Endothelial cell of umbilical vein (primary cell): ENCODE measurements at regions not wholly inside any gene's neighbourhood (a gene's known extent, or its start where the extent isn't known, plus 50 kb on each side); places are given as distances from the start of the nearest gene placed in this dataset.

Experiments used
- BruUV-seq: library from RNA; stranded (reverse); fragments of 400-500 nt; replicated peaks from 2 replicates; lab custom pipeline; 2021; lab: Mats Ljungman, UMichigan
- CTCF ChIA-PET: fragments of 300-600, 350-600 bp; sonication (Branson Sonifier 250); formaldehyde crosslinking; loops from one replicate; lab custom pipeline; 2021; ENCODE audit warnings: antibody characterized with exemption, inconsistent platforms; lab: Charles Lee
- POLR2A ChIA-PET: fragments of 300-600, 350-600 bp; sonication (Branson Sonifier 250); formaldehyde crosslinking; loops from one replicate; lab custom pipeline; 2021; ENCODE audit warnings: antibody characterized with exemption, inconsistent platforms; lab: Charles Lee
- DNase-seq: peaks from one replicate; pipeline ENCODE4 v3.0.0-alpha.2; 2011; ENCODE audit warnings: low read depth, low spot score
- FAIRE-seq: peaks from 2 replicates; lab custom pipeline; 2011; peaks lifted over from hg19 to GRCh38; lab: Jason Lieb, UNC
- H2AFZ ChIP-seq: 2 replicates; pipeline ENCODE4 v1.6.0; 2012; ENCODE audit warnings: low read depth, low read length, control low read depth, inconsistent platforms
- H3K27ac ChIP-seq: 2 replicates; pipeline ENCODE4 v1.5.1; 2011; ENCODE audit warnings: low read depth, mild to moderate bottlenecking, control low read depth, low read length, moderate library complexity; ENCODE audit not compliant: insufficient read depth
- H3K27me3 ChIP-seq, 2 experiments: 2 replicates each; pipeline versions ENCODE4 v1.6.0 to v1.6.1; 2011; ENCODE audit warnings: low read length in 2 of 2, mixed read lengths in 1 of 2; ENCODE audit not compliant: control insufficient read depth in 2 of 2, insufficient read depth in 2 of 2
- H3K36me3 ChIP-seq, 2 experiments: 2 replicates in 1 of 2; 3 replicates in 1 of 2; pipeline ENCODE4 v1.5.1; 2011; ENCODE audit warnings: low read length in 2 of 2, mild to moderate bottlenecking in 1 of 2, moderate library complexity in 1 of 2; ENCODE audit not compliant: control insufficient read depth in 2 of 2, insufficient read depth in 2 of 2; ENCODE audit errors: extremely low read depth in 1 of 2
- H3K4me1 ChIP-seq: 3 replicates; pipeline ENCODE4 v1.5.1; 2011; ENCODE audit warnings: mild to moderate bottlenecking, low read length; ENCODE audit not compliant: control insufficient read depth, insufficient read depth; ENCODE audit errors: extremely low read depth
- H3K4me2 ChIP-seq: 2 replicates; pipeline ENCODE4 v1.6.1; 2011; ENCODE audit warnings: low read length, control low read depth, mixed read lengths; ENCODE audit not compliant: insufficient read depth
- H3K4me3 ChIP-seq, 3 experiments: fragments of 200-600 bp in 1 of 3; sonication (generic), shearing (Covaris generic) in 1 of 3; replicated peaks in 1 of 3; 2 replicates each; pipeline ENCODE4 v1.5.1; 2011 to 2016; ENCODE audit warnings: control low read depth in 3 of 3, low read length in 3 of 3, mild to moderate bottlenecking in 2 of 3, inconsistent platforms in 1 of 3, low read depth in 1 of 3, moderate library complexity in 1 of 3; ENCODE audit not compliant: insufficient read depth in 1 of 3
- H3K79me2 ChIP-seq: 2 replicates; pipeline ENCODE4 v1.6.0; 2012; ENCODE audit warnings: low read length, inconsistent platforms; ENCODE audit not compliant: control insufficient read depth, insufficient read depth
- H3K9ac ChIP-seq: replicated peaks from 2 replicates; pipeline ENCODE3; 2011; ENCODE audit warnings: low read length, control low read depth; ENCODE audit not compliant: insufficient read depth; ENCODE audit errors: extremely low read depth
- H3K9me1 ChIP-seq: replicated peaks from 3 replicates; pipeline ENCODE4 v1.6.0; 2011; ENCODE audit warnings: mild to moderate bottlenecking, low read length; ENCODE audit not compliant: control insufficient read depth, insufficient read depth; ENCODE audit errors: extremely low read depth
- H3K9me3 ChIP-seq: replicated peaks from 2 replicates; pipeline ENCODE4 v1.5.1; 2012; ENCODE audit warnings: low read length, inconsistent platforms; ENCODE audit not compliant: control insufficient read depth, insufficient read depth
- H4K20me1 ChIP-seq: replicated peaks from 2 replicates; pipeline ENCODE3; 2011; ENCODE audit warnings: mild to moderate bottlenecking, low read length; ENCODE audit not compliant: control insufficient read depth, insufficient read depth; ENCODE audit errors: extremely low read depth
- FOS ChIP-seq: IDR thresholded peaks from 2 replicates; pipeline ENCODE4 v1.6.1; 2011; ENCODE audit warnings: mild to moderate bottlenecking, low read length, moderate library complexity, borderline replicate concordance; ENCODE audit not compliant: insufficient read depth
- GATA2 ChIP-seq: IDR thresholded peaks from 2 replicates; pipeline ENCODE4 v1.7.0; 2011; ENCODE audit warnings: low read depth, mild to moderate bottlenecking, moderate library complexity, mixed read lengths, low read length; ENCODE audit not compliant: insufficient read length, insufficient read depth
- MYC ChIP-seq: IDR thresholded peaks from one replicate; pipeline ENCODE4 v1.6.1; 2011; ENCODE audit warnings: mild to moderate bottlenecking, low read depth, low read length
- POLR2AphosphoS5 ChIP-seq: IDR thresholded peaks from 2 replicates; pipeline ENCODE4 v1.6.1; 2012; ENCODE audit warnings: low read depth, mild to moderate bottlenecking, control low read depth, low read length, moderate library complexity; ENCODE audit not compliant: insufficient read depth
- dilution Hi-C: fragments of 300-500 bp; cut with MboI; formaldehyde crosslinking; loops from one replicate; pipeline ENCODE4 v1.15.0; 2019; ENCODE audit warnings: low sequenced_read_pairs; ENCODE audit not compliant: extremely low pct_ligation_motif_present
- intact Hi-C: fragments of 100-400 bp; cut with micrococcal nuclease; formaldehyde crosslinking; loops from one replicate; pipeline ENCODE4 v1.10.0; 2022
- TF ChIP-seq, protein P1 (sequence below), 2 donors: IDR thresholded peaks; 1 replicate in 1 of 2; 2 replicates in 1 of 2; pipeline ENCODE4 v1.5.1; 2011; ENCODE audit warnings: low read length in 2 of 2, mild to moderate bottlenecking in 2 of 2, moderate library complexity in 2 of 2, control low read depth in 1 of 2, inconsistent platforms in 1 of 2, low read depth in 1 of 2; ENCODE audit not compliant: insufficient read depth in 1 of 2; ENCODE audit errors: extremely low read depth in 1 of 2
- TF ChIP-seq, protein P2 (sequence below): IDR thresholded peaks from 2 replicates; pipeline ENCODE4 v1.6.1; 2011; ENCODE audit not compliant: insufficient read depth, insufficient read length

- peaks cover 2% of the 10 kb centered on the region for H3K4me1 ChIP-seq
- ChIA-PET CTCF (no interaction called here), POLR2A (no interaction called here)
- no peak for TF ChIP-seq MYC
- TF ChIP-seq FOS, result no peak
- TF ChIP-seq, protein P1, sequence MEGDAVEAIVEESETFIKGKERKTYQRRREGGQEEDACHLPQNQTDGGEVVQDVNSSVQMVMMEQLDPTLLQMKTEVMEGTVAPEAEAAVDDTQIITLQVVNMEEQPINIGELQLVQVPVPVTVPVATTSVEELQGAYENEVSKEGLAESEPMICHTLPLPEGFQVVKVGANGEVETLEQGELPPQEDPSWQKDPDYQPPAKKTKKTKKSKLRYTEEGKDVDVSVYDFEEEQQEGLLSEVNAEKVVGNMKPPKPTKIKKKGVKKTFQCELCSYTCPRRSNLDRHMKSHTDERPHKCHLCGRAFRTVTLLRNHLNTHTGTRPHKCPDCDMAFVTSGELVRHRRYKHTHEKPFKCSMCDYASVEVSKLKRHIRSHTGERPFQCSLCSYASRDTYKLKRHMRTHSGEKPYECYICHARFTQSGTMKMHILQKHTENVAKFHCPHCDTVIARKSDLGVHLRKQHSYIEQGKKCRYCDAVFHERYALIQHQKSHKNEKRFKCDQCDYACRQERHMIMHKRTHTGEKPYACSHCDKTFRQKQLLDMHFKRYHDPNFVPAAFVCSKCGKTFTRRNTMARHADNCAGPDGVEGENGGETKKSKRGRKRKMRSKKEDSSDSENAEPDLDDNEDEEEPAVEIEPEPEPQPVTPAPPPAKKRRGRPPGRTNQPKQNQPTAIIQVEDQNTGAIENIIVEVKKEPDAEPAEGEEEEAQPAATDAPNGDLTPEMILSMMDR (IDR thresholded peaks at IDR 0.05; ENCODE audit: extremely low read depth in 1 of 2, insufficient read depth in 1 of 2, low read depth in 1 of 2, low read length in 2 of 2), result no peak
- TF ChIP-seq, protein P2, sequence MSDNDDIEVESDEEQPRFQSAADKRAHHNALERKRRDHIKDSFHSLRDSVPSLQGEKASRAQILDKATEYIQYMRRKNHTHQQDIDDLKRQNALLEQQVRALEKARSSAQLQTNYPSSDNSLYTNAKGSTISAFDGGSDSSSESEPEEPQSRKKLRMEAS, result no peak
- peak; percentile 35 for TF ChIP-seq GATA2
- no peak for TF ChIP-seq POLR2AphosphoS5
- FAIRE-seq (peak; percentile 54), DNase-seq (peak; percentile 66)
- H3K27ac ChIP-seq, result no peak overlapping the region
- H3K36me3 ChIP-seq, result no peaks in the 10 kb centered on the region
- H4K20me1 ChIP-seq, result no peaks in the 10 kb centered on the region
- peak overlapping the region; percentile 38 for H2AFZ ChIP-seq
- H3K27me3 ChIP-seq, result no peaks in the 10 kb centered on the region
- H3K9me3 ChIP-seq, result no peaks in the 10 kb centered on the region
- H3K79me2 ChIP-seq, result no peaks in the 10 kb centered on the region
- no peak overlapping the region for H3K4me2 ChIP-seq
- dilution Hi-C loops, result no loop called here
- no peak overlapping the region for H3K4me3 ChIP-seq
- BruUV-seq, result no TSS peak
- no peaks in the 10 kb centered on the region for H3K9me1 ChIP-seq
- intact Hi-C loops, result no loop called here
- H3K9ac ChIP-seq, result no peak overlapping the region
These were observed 142.4 kb upstream of the CPXCR1 start for GRCh38 chrX:88604433-88605221.
